ENCODE measurements at regions not wholly inside any gene's neighbourhood (a gene's known extent, or its start where the extent isn't known, plus 50 kb on each side); places are given as distances from the start of the nearest gene placed in this dataset.

- H3K4me1 Mint-ChIP-seq = no peaks in the 10 kb centered on the region
- no peak for DNase-seq
- H3K27ac Mint-ChIP-seq = no peak overlapping the region
- H3K4me3 Mint-ChIP-seq = no peak overlapping the region
- no peak for ATAC-seq
- peaks cover 0 to 13% (median 5%) of the 10 kb centered on the region in 9 donors for H3K9me3 Mint-ChIP-seq
- POLR2A ChIA-PET = no interaction called here
- H3K36me3 Mint-ChIP-seq = peaks cover 0 to 5% (median 0%) of the 10 kb centered on the region in 3 donors
- H3K27me3 Mint-ChIP-seq = peaks cover 0 to 3% (median 0%) of the 10 kb centered on the region in 5 donors
Measured at GRCh38 chr12:114944736-114945135, 260.8 kb upstream of the TBX3 start.

DNA sequence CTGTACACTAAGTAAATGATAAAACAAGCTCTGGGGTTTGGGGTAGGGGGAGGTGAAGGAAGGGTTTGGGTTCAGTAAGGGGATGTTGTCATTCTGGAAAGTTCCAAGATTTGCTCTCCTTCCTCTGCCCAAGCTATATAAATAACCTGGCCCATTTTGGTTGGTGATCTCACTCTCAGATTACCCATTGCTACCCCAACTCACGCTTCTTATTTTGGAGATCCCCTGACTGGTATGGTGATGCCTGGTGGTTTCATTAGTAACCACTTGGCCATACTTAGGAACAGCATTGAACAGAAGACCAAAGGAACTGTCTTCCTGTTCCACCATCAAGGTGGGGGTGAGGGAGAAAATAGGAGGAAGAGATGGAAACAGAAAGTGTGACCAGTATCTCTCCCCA is 259.6 kb upstream of the TBX3 start:
- H3K27me3 Mint-ChIP-seq = peaks cover 0 to 3% (median 0%) of the 10 kb centered on the region in 5 donors
- no peak overlapping the region for H3K27ac Mint-ChIP-seq
- no peak overlapping the region for H3K4me3 Mint-ChIP-seq
- H3K36me3 Mint-ChIP-seq = peaks cover 0 to 5% (median 0%) of the 10 kb centered on the region in 3 donors
- POLR2A ChIA-PET = no interaction called here
- no peak for DNase-seq
- no peak for ATAC-seq
- peaks cover 0 to 13% (median 5%) of the 10 kb centered on the region in 9 donors for H3K9me3 Mint-ChIP-seq
- H3K4me1 Mint-ChIP-seq = no peaks in the 10 kb centered on the region

DNA sequence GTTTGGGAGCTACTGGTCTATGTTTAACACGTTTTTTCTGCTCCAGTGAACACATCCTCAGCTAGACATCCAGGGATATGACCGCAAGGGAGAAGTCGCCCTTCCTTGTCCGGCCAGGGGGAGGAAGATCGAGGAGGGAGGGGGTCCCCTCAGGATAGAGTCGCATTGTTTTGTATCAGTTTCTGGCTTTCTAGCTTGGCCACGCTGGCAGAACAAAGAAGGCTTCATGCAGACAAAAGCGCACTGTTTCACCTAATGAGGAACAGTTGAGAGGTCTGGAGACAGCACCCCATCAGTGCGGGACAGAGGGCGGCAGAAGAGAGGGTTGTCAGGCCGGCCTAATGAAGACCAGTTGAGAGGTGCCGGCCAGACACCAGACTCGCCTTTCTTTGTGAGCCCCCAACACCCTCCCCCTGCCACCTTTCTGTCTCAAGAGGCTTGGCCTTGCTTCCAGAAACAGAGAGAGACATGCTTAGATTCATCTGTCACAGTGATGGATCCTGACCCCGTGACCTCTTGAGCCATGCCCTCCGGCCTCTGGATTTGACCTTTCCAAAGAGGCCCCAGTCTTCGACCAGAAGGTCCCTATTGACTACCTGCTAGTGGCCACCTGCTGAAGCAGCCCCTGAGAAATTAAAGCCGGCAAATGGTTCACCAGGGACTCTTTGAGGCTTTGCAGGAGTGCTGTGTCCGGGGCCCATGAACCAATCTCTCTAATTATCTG is 254.7 kb upstream of the TBX3 start:
- POLR2A ChIA-PET = no interaction called here
- H3K4me3 Mint-ChIP-seq = no peak overlapping the region

DNA sequence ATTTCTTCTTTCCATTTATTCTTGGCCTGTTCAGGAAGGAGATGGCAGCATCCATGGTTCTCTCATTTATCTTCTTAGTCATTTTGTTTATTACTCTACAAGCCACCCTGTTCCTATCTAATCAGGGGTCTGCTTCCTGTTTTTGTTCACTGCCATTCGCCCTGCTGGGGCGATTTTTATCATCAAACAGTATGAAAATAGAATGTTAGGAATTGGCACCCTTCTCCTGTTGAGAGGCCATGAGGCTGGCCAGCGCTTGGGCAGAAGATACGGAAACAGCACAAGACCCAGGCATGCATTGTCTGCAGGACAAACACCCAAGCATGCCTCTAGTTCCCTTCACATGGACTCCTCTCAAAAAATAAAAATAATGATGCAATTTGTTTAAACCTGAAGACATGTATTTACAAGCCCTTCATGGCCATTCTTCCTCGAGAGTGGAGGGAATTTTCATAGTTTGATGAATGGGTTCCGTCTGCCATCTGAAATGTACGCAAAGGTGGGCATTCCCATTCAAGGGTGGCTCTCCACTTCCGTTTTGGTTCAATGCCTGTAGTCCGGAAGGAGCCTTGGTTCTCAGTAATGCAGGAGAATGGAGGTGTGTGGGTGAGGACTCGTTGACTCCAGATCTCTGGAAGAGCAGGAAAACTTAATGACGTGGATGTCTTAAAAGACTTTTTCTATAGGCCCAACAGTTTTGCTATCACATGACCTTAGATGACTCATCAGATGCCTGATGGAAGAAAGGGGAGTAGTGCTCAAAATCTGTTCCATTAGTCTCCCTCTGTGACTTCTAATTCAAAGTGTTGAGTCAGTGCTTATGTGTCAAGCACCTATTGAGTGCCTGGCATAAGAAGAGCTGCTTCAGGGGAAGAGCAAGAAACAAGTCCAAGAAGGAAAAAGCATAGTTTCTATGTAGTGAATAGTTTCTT is 252.4 kb upstream of the TBX3 start:
- peaks cover 0 to 4% (median 0%) of the 10 kb centered on the region in 5 donors for H3K27me3 Mint-ChIP-seq
- POLR2A ChIA-PET = no interaction called here
- ATAC-seq (no peak), DNase-seq (no peak)
- no peak overlapping the region for H3K4me3 Mint-ChIP-seq
- H3K27ac Mint-ChIP-seq = no peak overlapping the region
- H3K9me3 Mint-ChIP-seq = peaks cover 0 to 16% (median 6%) of the 10 kb centered on the region in 9 donors
- no peaks in the 10 kb centered on the region for H3K4me1 Mint-ChIP-seq
- peaks cover 0 to 5% (median 0%) of the 10 kb centered on the region in 3 donors for H3K36me3 Mint-ChIP-seq

More for the DNA sequence above, 254.7 kb upstream of the TBX3 start:
- Mint-ChIP-seq H3K27me3 (peaks cover 0 to 4% (median 0%) of the 10 kb centered on the region in 5 donors), H3K36me3 (peaks cover 0 to 5% (median 0%) of the 10 kb centered on the region in 3 donors), H3K4me1 (no peaks in the 10 kb centered on the region), H3K27ac (no peak overlapping the region), H3K9me3 (peaks cover 0 to 16% (median 5%) of the 10 kb centered on the region in 9 donors)
- DNase-seq = no peak
- no peak for ATAC-seq

- ATAC-seq = no peak
- POLR2A ChIA-PET = no interaction called here
Measured at GRCh38 chr12:114935658-114936057, 251.7 kb upstream of the TBX3 start.

GRCh38 chr12:114933428-114934160 is 249.6 kb upstream of the TBX3 start:
- no peak overlapping the region for H3K27ac Mint-ChIP-seq
- H3K9me3 Mint-ChIP-seq = peaks cover 1 to 12% (median 6%) of the 10 kb centered on the region in 9 donors
- DNase-seq (no peak), ATAC-seq (no peak)
- no peaks in the 10 kb centered on the region for H3K36me3 Mint-ChIP-seq
- peaks cover 0 to 7% (median 0%) of the 10 kb centered on the region in 5 donors for H3K27me3 Mint-ChIP-seq
- POLR2A ChIA-PET = no interaction called here
- no peak overlapping the region for H3K4me3 Mint-ChIP-seq
- no peaks in the 10 kb centered on the region for H3K4me1 Mint-ChIP-seq

More at GRCh38 chr12:114935658-114936057, 251.7 kb upstream of the TBX3 start:
- DNase-seq = no peak
- H3K27me3 Mint-ChIP-seq = peaks cover 0 to 4% (median 0%) of the 10 kb centered on the region in 5 donors
- H3K4me3 Mint-ChIP-seq = no peak overlapping the region
- H3K9me3 Mint-ChIP-seq = peaks cover under 1 to 16% (median 6%) of the 10 kb centered on the region in 9 donors
- peaks cover 0 to 2% (median 0%) of the 10 kb centered on the region in 3 donors for H3K36me3 Mint-ChIP-seq
- H3K4me1 Mint-ChIP-seq = no peaks in the 10 kb centered on the region
- H3K27ac Mint-ChIP-seq = no peak overlapping the region

GRCh38 chr12:114932806-114933205 is 248.8 kb upstream of the TBX3 start:
- no peak overlapping the region for H3K4me3 Mint-ChIP-seq
- H3K27me3 Mint-ChIP-seq = peaks cover 0 to 3% (median 0%) of the 10 kb centered on the region in 5 donors
- ATAC-seq (no peak), DNase-seq (no peak)
- H3K4me1 Mint-ChIP-seq = no peaks in the 10 kb centered on the region
- H3K27ac Mint-ChIP-seq = no peak overlapping the region
- H3K36me3 Mint-ChIP-seq = no peaks in the 10 kb centered on the region
- POLR2A ChIA-PET = no interaction called here
- H3K9me3 Mint-ChIP-seq = peaks cover 5 to 15% (median 6%) of the 10 kb centered on the region in 9 donors

GRCh38 chr12:114931025-114931424 is 247.1 kb upstream of the TBX3 start:
- ATAC-seq = no peak
- POLR2A ChIA-PET = no interaction called here
- no peaks in the 10 kb centered on the region for H3K36me3 Mint-ChIP-seq
- no peak overlapping the region for H3K27ac Mint-ChIP-seq
- H3K4me3 Mint-ChIP-seq = no peak overlapping the region
- peaks cover 1 to 15% (median 6%) of the 10 kb centered on the region in 9 donors for H3K9me3 Mint-ChIP-seq
- peaks cover 0 to 3% (median 0%) of the 10 kb centered on the region in 5 donors for H3K27me3 Mint-ChIP-seq
- no peaks in the 10 kb centered on the region for H3K4me1 Mint-ChIP-seq
- no peak for DNase-seq

- POLR2A ChIA-PET = no interaction called here
- peaks cover 0 to 19% (median 6%) of the 10 kb centered on the region in 9 donors for H3K9me3 Mint-ChIP-seq
- H3K27ac Mint-ChIP-seq = no peak overlapping the region
- H3K4me1 Mint-ChIP-seq = no peaks in the 10 kb centered on the region
- DNase-seq (no peak), ATAC-seq (no peak)
- H3K36me3 Mint-ChIP-seq = no peaks in the 10 kb centered on the region
- H3K27me3 Mint-ChIP-seq = peaks cover 0 to 3% (median 0%) of the 10 kb centered on the region in 5 donors
- no peak overlapping the region for H3K4me3 Mint-ChIP-seq
Measured at GRCh38 chr12:114926341-114926740, 242.4 kb upstream of the TBX3 start.

DNA sequence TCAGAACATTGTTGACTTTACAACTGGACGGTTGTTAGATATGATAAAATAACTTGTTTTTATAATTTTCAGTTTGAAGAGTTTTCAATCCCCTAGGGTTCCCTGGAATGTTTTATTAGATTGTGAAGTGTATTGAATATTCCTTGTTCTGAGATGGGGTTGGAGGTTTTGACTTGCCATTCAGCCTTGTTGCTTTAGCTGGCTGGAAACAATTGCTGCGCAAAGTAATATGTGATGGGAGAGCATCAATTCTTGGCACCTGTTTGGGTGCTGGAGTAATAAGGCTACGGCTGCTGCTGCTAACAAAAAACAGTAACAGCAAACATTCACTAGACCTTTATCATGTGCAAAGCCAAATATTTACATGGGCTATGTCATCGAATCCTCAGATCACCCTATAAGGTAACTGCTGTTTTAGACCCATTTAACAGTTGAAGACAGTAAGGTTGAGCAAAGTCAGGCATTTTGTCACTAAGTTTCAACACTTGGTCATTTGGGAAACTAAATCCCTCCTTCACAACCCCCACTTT is 241.0 kb upstream of the TBX3 start:
- DNase-seq (no peak), ATAC-seq (no peak)
- Mint-ChIP-seq H3K27ac (no peak overlapping the region), H3K4me3 (no peak overlapping the region), H3K27me3 (peaks cover 0 to 1% (median 0%) of the 10 kb centered on the region in 5 donors), H3K36me3 (no peaks in the 10 kb centered on the region), H3K9me3 (peaks cover 0 to 14% (median 4%) of the 10 kb centered on the region in 9 donors), H3K4me1 (no peaks in the 10 kb centered on the region)
- POLR2A ChIA-PET = no interaction called here

GRCh38 chr12:114921781-114922180 is 237.8 kb upstream of the TBX3 start:
- no peaks in the 10 kb centered on the region for H3K4me1 Mint-ChIP-seq
- peaks cover 0 to 10% (median 2%) of the 10 kb centered on the region in 5 donors for H3K27me3 Mint-ChIP-seq
- no peaks in the 10 kb centered on the region for H3K36me3 Mint-ChIP-seq
- no peak for DNase-seq
- no peak overlapping the region for H3K27ac Mint-ChIP-seq
- POLR2A ChIA-PET = no interaction called here
- ATAC-seq = no peak
- H3K4me3 Mint-ChIP-seq = no peak overlapping the region
- peaks cover 0 to 25% (median 6%) of the 10 kb centered on the region in 9 donors for H3K9me3 Mint-ChIP-seq

DNA sequence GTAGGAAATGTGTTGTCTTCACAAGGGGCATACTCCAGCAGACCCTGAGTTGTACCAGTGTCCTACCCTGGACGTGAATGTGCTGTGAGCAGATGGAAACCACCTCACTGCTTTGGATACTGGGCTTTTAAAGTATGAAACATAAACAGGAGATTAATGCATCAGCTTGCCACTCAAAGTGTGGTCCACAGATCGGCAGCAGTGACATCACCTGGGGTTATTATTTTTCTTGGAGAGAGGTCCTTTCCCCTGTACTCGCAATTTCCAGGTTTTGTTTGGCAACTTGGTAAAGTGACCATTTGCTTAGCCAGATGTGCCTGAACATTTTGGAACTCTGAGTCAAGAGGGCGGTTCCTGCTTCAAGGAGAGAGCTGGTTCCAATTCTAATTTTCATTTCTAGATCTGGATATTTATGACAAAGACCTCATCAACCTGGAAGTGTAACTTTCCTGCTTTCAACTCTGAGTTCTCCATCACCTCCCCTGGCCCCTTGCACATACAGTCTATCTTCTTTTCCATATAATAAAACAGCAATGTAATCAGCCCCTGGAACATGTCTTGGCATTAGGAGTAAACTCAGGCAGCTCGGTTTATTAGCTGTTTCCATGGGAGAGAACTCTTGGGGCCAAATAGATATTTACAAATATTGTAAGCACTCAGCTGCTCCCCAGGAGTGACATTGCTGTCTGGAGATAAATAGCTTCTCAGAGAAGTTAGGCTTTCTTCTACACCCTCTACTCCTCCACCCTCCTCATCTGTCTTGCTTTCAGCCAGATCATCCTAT is 237.0 kb upstream of the TBX3 start:
- Mint-ChIP-seq H3K9me3 (peaks cover 0 to 20% (median 6%) of the 10 kb centered on the region in 9 donors), H3K4me1 (no peaks in the 10 kb centered on the region), H3K27ac (no peak overlapping the region), H3K4me3 (no peak overlapping the region), H3K27me3 (peaks cover 0 to 10% (median 2%) of the 10 kb centered on the region in 5 donors), H3K36me3 (no peaks in the 10 kb centered on the region)
- ATAC-seq (no peak), DNase-seq (no peak)
- POLR2A ChIA-PET = no interaction called here
